Keratinocyte (primary cell): ENCODE measurements at regions not wholly inside any gene's neighbourhood (a gene's known extent, or its start where the extent isn't known, plus 50 kb on each side); places are given as distances from the start of the nearest gene placed in this dataset.

Experiments
- DNase-seq: peaks from one replicate; pipeline ENCODE4 v3.0.0-alpha.2; 2011; ENCODE audit warnings: low read depth, missing footprints, low spot score
- FAIRE-seq: peaks from 2 replicates; lab custom pipeline; 2011; peaks lifted over from hg19 to GRCh38; lab: Jason Lieb, UNC
- H2AFZ ChIP-seq: 2 replicates; pipeline ENCODE4 v1.6.0; 2012; ENCODE audit warnings: low read length, control low read depth, inconsistent platforms; ENCODE audit not compliant: control insufficient read depth
- H3K27ac ChIP-seq: 2 replicates; pipeline ENCODE4 v1.5.1; 2011; ENCODE audit warnings: low read length; ENCODE audit not compliant: control insufficient read depth, insufficient read depth
- H3K27me3 ChIP-seq: 3 replicates; pipeline ENCODE4 v1.6.0; 2011; ENCODE audit warnings: low read length; ENCODE audit not compliant: control insufficient read depth, insufficient read depth; ENCODE audit errors: extremely low read depth
- H3K36me3 ChIP-seq, 2 experiments: 2 replicates in 1 of 2; 3 replicates in 1 of 2; pipeline ENCODE4 v1.5.1; 2011; ENCODE audit warnings: low read length in 2 of 2, mild to moderate bottlenecking in 1 of 2; ENCODE audit not compliant: control insufficient read depth in 2 of 2, insufficient read depth in 2 of 2; ENCODE audit errors: extremely low read depth in 1 of 2
- H3K4me1 ChIP-seq: 3 replicates; pipeline ENCODE4 v1.5.1; 2011; ENCODE audit warnings: low read length; ENCODE audit not compliant: control insufficient read depth, insufficient read depth; ENCODE audit errors: extremely low read depth
- H3K4me2 ChIP-seq: 3 replicates; pipeline ENCODE4 v1.6.0; 2011; ENCODE audit warnings: low read depth, low read length; ENCODE audit not compliant: control insufficient read depth, insufficient read depth; ENCODE audit errors: extremely low read depth
- H3K4me3 ChIP-seq, 3 experiments: fragments of 200-600 bp in 1 of 3; sonication (generic) in 1 of 3; 2 replicates in 2 of 3; 3 replicates in 1 of 3; pipeline ENCODE4 v1.5.1; 2011 to 2016; ENCODE audit warnings: low read length in 3 of 3, mild to moderate bottlenecking in 3 of 3, control low read depth in 2 of 3, inconsistent platforms in 1 of 3, low read depth in 1 of 3, mixed read lengths in 1 of 3, mixed run types in 1 of 3, moderate library complexity in 1 of 3; ENCODE audit not compliant: control insufficient read depth in 2 of 3, insufficient read depth in 2 of 3; ENCODE audit errors: extremely low read depth in 1 of 3
- H3K79me2 ChIP-seq: 2 replicates; pipeline ENCODE4 v1.6.0; 2012; ENCODE audit warnings: low read length; ENCODE audit not compliant: control insufficient read depth, insufficient read depth
- H3K9ac ChIP-seq: 3 replicates; pipeline ENCODE4 v1.6.0; 2011; ENCODE audit warnings: low read length; ENCODE audit not compliant: control insufficient read depth, insufficient read depth; ENCODE audit errors: extremely low read depth
- H3K9me1 ChIP-seq: 3 replicates; pipeline ENCODE4 v1.6.0; 2011; ENCODE audit warnings: low read length; ENCODE audit not compliant: control insufficient read depth, insufficient read depth; ENCODE audit errors: extremely low read depth
- H3K9me3 ChIP-seq: 2 replicates; pipeline ENCODE4 v1.5.1; 2012; ENCODE audit warnings: low read depth, low read length; ENCODE audit not compliant: control insufficient read depth
- H4K20me1 ChIP-seq: 3 replicates; pipeline ENCODE4 v1.6.0; 2011; ENCODE audit warnings: low read length; ENCODE audit not compliant: control insufficient read depth, insufficient read depth; ENCODE audit errors: extremely low read depth
- EZH2 ChIP-seq: IDR thresholded peaks from one replicate; pipeline ENCODE4 v1.6.1; 2012; ENCODE audit warnings: inconsistent platforms, mild to moderate bottlenecking, low read length, moderate library complexity
- dilution Hi-C: fragments of 300-500 bp; cut with MboI; formaldehyde crosslinking; loops from one replicate; pipeline ENCODE4 v1.7.0; 2020; ENCODE audit warnings: low sequenced_read_pairs; ENCODE audit not compliant: extremely low pct_ligation_motif_present
- TF ChIP-seq, protein P1 (sequence below), 3 experiments: IDR thresholded peaks in 1 of 3; conservative IDR thresholded peaks in 1 of 3; optimal IDR thresholded peaks in 1 of 3; 2 replicates in 2 of 3; 3 replicates in 1 of 3; pipeline versions ENCODE3 to v1.5.1; 2011; ENCODE audit warnings: low read length in 3 of 3, mild to moderate bottlenecking in 3 of 3, moderate library complexity in 2 of 3, control low read depth in 1 of 3, inconsistent platforms in 1 of 3; ENCODE audit not compliant: insufficient read depth in 2 of 3; ENCODE audit errors: extremely low read depth in 1 of 3

- no peaks in the 10 kb centered on the region for H3K4me1 ChIP-seq
- no peak overlapping the region for H3K4me2 ChIP-seq
- H4K20me1 ChIP-seq = no peaks in the 10 kb centered on the region
- TF ChIP-seq EZH2 = no peak
- TF ChIP-seq, protein P1, sequence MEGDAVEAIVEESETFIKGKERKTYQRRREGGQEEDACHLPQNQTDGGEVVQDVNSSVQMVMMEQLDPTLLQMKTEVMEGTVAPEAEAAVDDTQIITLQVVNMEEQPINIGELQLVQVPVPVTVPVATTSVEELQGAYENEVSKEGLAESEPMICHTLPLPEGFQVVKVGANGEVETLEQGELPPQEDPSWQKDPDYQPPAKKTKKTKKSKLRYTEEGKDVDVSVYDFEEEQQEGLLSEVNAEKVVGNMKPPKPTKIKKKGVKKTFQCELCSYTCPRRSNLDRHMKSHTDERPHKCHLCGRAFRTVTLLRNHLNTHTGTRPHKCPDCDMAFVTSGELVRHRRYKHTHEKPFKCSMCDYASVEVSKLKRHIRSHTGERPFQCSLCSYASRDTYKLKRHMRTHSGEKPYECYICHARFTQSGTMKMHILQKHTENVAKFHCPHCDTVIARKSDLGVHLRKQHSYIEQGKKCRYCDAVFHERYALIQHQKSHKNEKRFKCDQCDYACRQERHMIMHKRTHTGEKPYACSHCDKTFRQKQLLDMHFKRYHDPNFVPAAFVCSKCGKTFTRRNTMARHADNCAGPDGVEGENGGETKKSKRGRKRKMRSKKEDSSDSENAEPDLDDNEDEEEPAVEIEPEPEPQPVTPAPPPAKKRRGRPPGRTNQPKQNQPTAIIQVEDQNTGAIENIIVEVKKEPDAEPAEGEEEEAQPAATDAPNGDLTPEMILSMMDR (optimal IDR thresholded peaks at IDR 0.05 in 1 of 3, IDR thresholded peaks at IDR 0.05 in 1 of 3, conservative IDR thresholded peaks at IDR 0.05 in 1 of 3; ENCODE audit: extremely low read depth in 1 of 3, insufficient read depth in 2 of 3, low read length in 3 of 3) = no peak
- no peaks in the 10 kb centered on the region for H3K27me3 ChIP-seq
- DNase-seq (no peak), FAIRE-seq (no peak)
- no peak overlapping the region for H2AFZ ChIP-seq
- H3K4me3 ChIP-seq = no peak overlapping the region
- dilution Hi-C loops = no loop called here
- no peak overlapping the region for H3K9ac ChIP-seq
- H3K36me3 ChIP-seq = no peaks in the 10 kb centered on the region
- H3K79me2 ChIP-seq = no peaks in the 10 kb centered on the region
- H3K9me3 ChIP-seq = no peaks in the 10 kb centered on the region
- no peaks in the 10 kb centered on the region for H3K9me1 ChIP-seq
- no peak overlapping the region for H3K27ac ChIP-seq
These were observed 107.4 kb upstream of the GRIK2 start for GRCh38 chr6:101286146-101286545.

- Histone ChIP-seq H3K9ac (no peak overlapping the region), H3K79me2 (no peaks in the 10 kb centered on the region), H2AFZ (no peak overlapping the region), H3K9me3 (peaks cover 2% of the 10 kb centered on the region), H3K4me3 (no peak overlapping the region), H3K4me2 (no peak overlapping the region), H3K27me3 (no peaks in the 10 kb centered on the region), H3K27ac (no peak overlapping the region), H3K4me1 (peaks cover 9% of the 10 kb centered on the region), H3K9me1 (no peaks in the 10 kb centered on the region), H4K20me1 (no peaks in the 10 kb centered on the region), H3K36me3 (no peaks in the 10 kb centered on the region)
- dilution Hi-C loops = no loop called here
- no peak for DNase-seq
- no peak for TF ChIP-seq EZH2
- TF ChIP-seq, protein P1 (optimal IDR thresholded peaks at IDR 0.05 in 1 of 3, IDR thresholded peaks at IDR 0.05 in 1 of 3, conservative IDR thresholded peaks at IDR 0.05 in 1 of 3; ENCODE audit: extremely low read depth in 1 of 3, insufficient read depth in 2 of 3, low read length in 3 of 3) = no peak
- FAIRE-seq = no peak
These were observed 103.2 kb upstream of the GRIK2 start for GRCh38 chr6:101290346-101290745.
